ENCODE measurements at regions not wholly inside any gene's neighbourhood (a gene's known extent, or its start where the extent isn't known, plus 50 kb on each side); places are given as distances from the start of the nearest gene placed in this dataset.

DNA sequence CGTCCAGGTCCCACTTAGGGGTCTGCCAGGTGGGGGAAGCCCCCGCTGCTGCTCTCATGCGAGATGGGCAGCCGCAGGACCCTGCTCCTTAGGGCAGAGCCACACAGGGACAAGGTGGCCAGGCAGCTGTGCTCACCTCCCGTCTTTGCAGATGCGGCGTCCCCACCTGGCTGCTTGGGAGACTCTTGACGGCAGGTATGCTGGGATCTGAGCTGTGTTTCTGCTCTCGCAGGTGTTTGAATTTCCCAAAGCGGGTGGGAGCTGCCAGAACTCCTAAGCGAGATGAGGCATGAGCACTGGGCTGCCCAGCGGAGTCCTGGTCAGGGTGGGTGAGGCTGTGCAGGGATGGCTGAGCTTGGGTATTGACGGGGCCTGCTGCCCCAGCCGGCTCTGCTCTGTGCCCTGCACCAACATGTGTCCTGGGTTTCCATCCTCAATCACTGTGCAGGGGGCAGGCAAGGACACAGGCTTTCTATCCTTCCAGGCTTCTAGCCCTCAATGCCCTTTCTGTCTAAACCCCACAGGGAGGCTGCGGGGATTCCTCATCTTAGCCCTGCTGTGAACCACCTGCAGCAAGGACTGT, 151.4 kb downstream of the ICE1 start:
- dilution Hi-C loops (cut with MboI; ENCODE audit: extremely low pct_ligation_motif_present, low sequenced_read_pairs), result no loop called here
- Histone ChIP-seq H3K9me1 (ENCODE audit: control insufficient read depth, extremely low read depth, insufficient read depth, low read length) (no peaks in the 10 kb centered on the region), H3K4me3 (ENCODE audit: control insufficient read depth in 2 of 3, extremely low read depth in 1 of 3, insufficient read depth in 2 of 3, low read depth in 1 of 3, low read length in 3 of 3) (no peak overlapping the region), H2AFZ (ENCODE audit: control insufficient read depth, low read length) (no peak overlapping the region), H3K4me1 (ENCODE audit: control insufficient read depth, extremely low read depth, insufficient read depth, low read length) (no peaks in the 10 kb centered on the region), H3K36me3 (ENCODE audit: control insufficient read depth in 2 of 2, extremely low read depth in 1 of 2, insufficient read depth in 2 of 2, low read length in 2 of 2) (no peaks in the 10 kb centered on the region), H3K27me3 (ENCODE audit: control insufficient read depth, extremely low read depth, insufficient read depth, low read length) (no peaks in the 10 kb centered on the region), H3K4me2 (ENCODE audit: control insufficient read depth, extremely low read depth, insufficient read depth, low read depth, low read length) (no peak overlapping the region), H3K9me3 (ENCODE audit: control insufficient read depth, low read depth, low read length) (no peaks in the 10 kb centered on the region), H3K79me2 (ENCODE audit: control insufficient read depth, insufficient read depth, low read length) (no peaks in the 10 kb centered on the region), H4K20me1 (ENCODE audit: control insufficient read depth, extremely low read depth, insufficient read depth, low read length) (no peaks in the 10 kb centered on the region), H3K9ac (ENCODE audit: control insufficient read depth, extremely low read depth, insufficient read depth, low read length) (no peak overlapping the region), H3K27ac (ENCODE audit: control insufficient read depth, insufficient read depth, low read length) (no peak overlapping the region)
- FAIRE-seq (no peak), DNase-seq (ENCODE audit: low read depth, low spot score) (no peak)
- TF ChIP-seq EZH2 (IDR thresholded peaks at IDR 0.05; ENCODE audit: low read length) (no peak), CTCF (optimal IDR thresholded peaks at IDR 0.05 in 1 of 3, IDR thresholded peaks at IDR 0.05 in 1 of 3, conservative IDR thresholded peaks at IDR 0.05 in 1 of 3; ENCODE audit: extremely low read depth in 1 of 3, insufficient read depth in 2 of 3, low read length in 3 of 3) (no peak)

DNA sequence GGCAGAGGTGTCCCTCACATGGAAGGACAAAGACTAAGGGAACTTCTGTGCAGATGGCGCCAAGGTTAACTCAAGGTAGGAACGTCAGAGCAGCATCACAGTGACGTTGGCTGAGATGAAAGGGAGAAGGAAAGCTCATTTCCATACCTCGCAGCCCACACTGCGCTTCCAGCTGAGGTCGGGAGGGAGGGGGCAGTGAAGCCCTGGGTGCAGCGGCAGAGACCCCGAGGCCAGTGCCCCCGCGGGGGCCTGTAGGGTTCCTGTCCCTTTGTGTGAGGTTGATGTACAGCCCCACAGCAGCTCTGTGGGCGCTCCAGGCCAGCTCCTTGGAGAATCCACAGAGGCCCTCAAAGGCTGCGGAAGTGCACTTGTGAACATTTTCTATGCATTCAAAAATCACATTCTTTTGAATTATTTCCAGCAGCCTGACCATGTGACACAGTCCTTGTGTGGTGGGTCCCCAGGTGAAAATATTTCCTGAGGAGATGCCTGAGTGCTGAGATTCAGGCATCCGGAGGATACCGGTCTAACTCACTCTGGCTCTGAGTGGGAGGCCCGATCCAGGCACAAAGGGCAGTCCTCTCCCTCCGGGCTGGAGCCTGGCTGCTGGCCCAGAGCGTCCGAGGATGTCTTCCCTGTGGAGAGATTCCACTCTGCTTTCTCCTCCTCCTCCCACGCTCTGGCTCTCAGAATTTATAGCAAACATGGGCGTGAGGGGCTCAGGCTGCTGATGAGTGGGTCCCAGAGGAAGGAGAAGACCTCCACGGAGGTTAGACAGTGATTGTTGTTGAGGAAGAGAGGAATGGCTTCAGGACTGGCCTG, 150.7 kb downstream of the ICE1 start:
- Histone ChIP-seq H3K9me3 (ENCODE audit: control insufficient read depth, low read depth, low read length) (no peaks in the 10 kb centered on the region), H3K27me3 (ENCODE audit: control insufficient read depth, extremely low read depth, insufficient read depth, low read length) (no peaks in the 10 kb centered on the region), H3K27ac (ENCODE audit: control insufficient read depth, insufficient read depth, low read length) (no peak overlapping the region), H3K4me3 (ENCODE audit: control insufficient read depth in 2 of 3, extremely low read depth in 1 of 3, insufficient read depth in 2 of 3, low read depth in 1 of 3, low read length in 3 of 3) (no peak overlapping the region), H2AFZ (ENCODE audit: control insufficient read depth, low read length) (no peak overlapping the region), H4K20me1 (ENCODE audit: control insufficient read depth, extremely low read depth, insufficient read depth, low read length) (no peaks in the 10 kb centered on the region), H3K4me1 (ENCODE audit: control insufficient read depth, extremely low read depth, insufficient read depth, low read length) (no peaks in the 10 kb centered on the region), H3K9ac (ENCODE audit: control insufficient read depth, extremely low read depth, insufficient read depth, low read length) (no peak overlapping the region), H3K9me1 (ENCODE audit: control insufficient read depth, extremely low read depth, insufficient read depth, low read length) (no peaks in the 10 kb centered on the region), H3K4me2 (ENCODE audit: control insufficient read depth, extremely low read depth, insufficient read depth, low read depth, low read length) (no peak overlapping the region), H3K36me3 (ENCODE audit: control insufficient read depth in 2 of 2, extremely low read depth in 1 of 2, insufficient read depth in 2 of 2, low read length in 2 of 2) (no peaks in the 10 kb centered on the region), H3K79me2 (ENCODE audit: control insufficient read depth, insufficient read depth, low read length) (no peaks in the 10 kb centered on the region)
- FAIRE-seq (no peak), DNase-seq (ENCODE audit: low read depth, low spot score) (no peak)
- TF ChIP-seq CTCF (optimal IDR thresholded peaks at IDR 0.05 in 1 of 3, IDR thresholded peaks at IDR 0.05 in 1 of 3, conservative IDR thresholded peaks at IDR 0.05 in 1 of 3; ENCODE audit: extremely low read depth in 1 of 3, insufficient read depth in 2 of 3, low read length in 3 of 3) (no peak), EZH2 (IDR thresholded peaks at IDR 0.05; ENCODE audit: low read length) (no peak)
- dilution Hi-C loops (cut with MboI; ENCODE audit: extremely low pct_ligation_motif_present, low sequenced_read_pairs), result no loop called here

Measured in keratinocyte (primary cell).